ENCODE measurements at regions not wholly inside any gene's neighbourhood (a gene's known extent, or its start where the extent isn't known, plus 50 kb on each side); places are given as distances from the start of the nearest gene placed in this dataset.

DNA sequence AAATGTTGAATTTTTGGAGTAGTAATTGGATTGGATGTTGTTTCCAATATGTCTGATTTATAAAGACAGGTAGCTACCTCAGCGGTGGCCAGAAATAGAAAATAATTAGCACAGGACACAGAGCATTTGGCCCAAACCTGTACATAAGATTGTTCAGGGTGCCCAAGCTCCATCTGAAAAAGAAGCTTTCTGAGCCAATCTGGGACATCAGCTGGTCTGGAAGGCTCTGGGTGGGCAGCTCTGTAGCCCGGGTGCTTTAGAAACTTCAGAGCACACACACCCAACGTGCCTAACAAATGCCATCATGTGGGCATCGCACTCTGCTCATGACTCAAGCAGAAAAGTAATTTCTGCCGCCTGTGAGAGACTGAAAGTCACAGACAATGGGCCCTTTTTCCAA is 460.7 kb downstream of the ICE1 start:
- POLR2A ChIA-PET (ENCODE audit: partially characterized antibody): interaction anchor here (0.6 kb wide), 2 partner anchors 479 to 593 kb away, joined by 3 read pairs; no protein-coding TSS in a partner anchor
- H2BK20ac ChIP-seq (ENCODE audit: low read length): no peak overlapping the region
- 94% methylated on average over 5 of the region's 5 CpGs; no CpG with 5 or more reads in 1 of the 2 experiments for WGBS, 2 experiments (ENCODE audit: extremely low coverage in 1 of 2, insufficient coverage in 1 of 2, insufficient read length in 1 of 2, insufficient replicate concordance in 2 of 2, low coverage in 1 of 2, low lambda C conversion rate in 2 of 2, missing lambda C conversion rate in 1 of 2)

More for the DNA sequence above, 460.7 kb downstream of the ICE1 start:
- DNase-seq (ENCODE audit: low read depth in 1 of 2, low spot score in 2 of 2) (no peak), FAIRE-seq (no peak)
- Histone ChIP-seq H3K27ac (ENCODE audit: low read depth, low read length) (no peak overlapping the region), H2BK15ac (ENCODE audit: low read length) (no peak overlapping the region), H3K4me3 (ENCODE audit: extremely low read depth in 1 of 4, insufficient read depth in 2 of 4, low read depth in 3 of 4, low read length in 4 of 4) (no peak overlapping the region), H3K36me3 (ENCODE audit: control insufficient read depth in 2 of 4, insufficient read depth in 4 of 4, low read length in 3 of 4) (no peaks in the 10 kb centered on the region), H3K23me2 (ENCODE audit: low read depth, low read length) (no peaks in the 10 kb centered on the region), H4K91ac (replicated peaks; ENCODE audit: insufficient read length, low read length) (no peak overlapping the region), H2AK5ac (ENCODE audit: low read depth, low read length) (no peak overlapping the region), H3K4ac (replicated peaks; ENCODE audit: insufficient read length, low read depth, low read length) (no peak overlapping the region), H3K18ac (ENCODE audit: extremely low read depth, low read length) (no peak overlapping the region), H4K8ac (ENCODE audit: extremely low read depth, insufficient read depth, low read length) (no peak overlapping the region), H3K9ac (replicated peaks in 1 of 4; ENCODE audit: extremely low read depth in 1 of 4, low read depth in 3 of 4, low read length in 3 of 4) (no peak overlapping the region), H3K9me3 (ENCODE audit: insufficient read depth in 2 of 2, low read depth in 1 of 2, low read length in 1 of 2) (no peaks in the 10 kb centered on the region), H3K27me3 (replicated peaks in 1 of 4; ENCODE audit: control insufficient read depth in 3 of 4, extremely low read depth in 1 of 4, insufficient read depth in 3 of 4, low read length in 3 of 4) (peaks cover 0 to 5% (median 0%) of the 10 kb centered on the region in 4 experiments; a peak in 1 of 7 replicates), H4K20me1 (replicated peaks in 1 of 2; ENCODE audit: control insufficient read depth in 1 of 2, insufficient read depth in 2 of 2, low read length in 2 of 2) (no peaks in the 10 kb centered on the region), H3K14ac (ENCODE audit: insufficient read length) (no peak overlapping the region), H2AFZ (ENCODE audit: low read length) (no peak overlapping the region), H2BK5ac (ENCODE audit: low read depth, low read length) (no peak overlapping the region), H2BK120ac (replicated peaks; ENCODE audit: low read depth, low read length) (no peak overlapping the region), H3K23ac (ENCODE audit: insufficient read length) (no peak overlapping the region), H3K56ac (replicated peaks; ENCODE audit: insufficient read length, low read depth, low read length) (no peak overlapping the region), H3K4me1 (replicated peaks in 1 of 4; ENCODE audit: control insufficient read depth in 3 of 4, insufficient read depth in 4 of 4, low read length in 3 of 4) (peaks cover 0 to 3% (median 0%) of the 10 kb centered on the region in 4 experiments; a peak in 1 of 7 replicates), H3K79me1 (ENCODE audit: low read depth, low read length) (no peaks in the 10 kb centered on the region), H3K4me2 (ENCODE audit: insufficient read depth in 1 of 2, low read depth in 2 of 2, low read length in 2 of 2) (no peak overlapping the region), H3K79me2 (ENCODE audit: control insufficient read depth in 1 of 2, insufficient read depth in 2 of 2, low read length in 2 of 2) (no peaks in the 10 kb centered on the region), H4K5ac (ENCODE audit: insufficient read length, low read depth, low read length) (no peak overlapping the region), H2BK12ac (ENCODE audit: low read depth, low read length) (no peak overlapping the region)
- TF ChIP-seq CEBPB (IDR thresholded peaks at IDR 0.05; ENCODE audit: low read depth, low read length) (no peak), RXRA (IDR thresholded peaks at IDR 0.05; ENCODE audit: insufficient read depth, low read depth, low read length) (no peak), CREB1 (IDR thresholded peaks at IDR 0.05) (no peak), ASH2L (IDR thresholded peaks at IDR 0.05; ENCODE audit: low read length) (no peak), CTBP2 (IDR thresholded peaks at IDR 0.05; ENCODE audit: borderline replicate concordance, insufficient read depth, insufficient read length, low read length) (no peak), CHD2 (IDR thresholded peaks at IDR 0.05; ENCODE audit: low read length) (no peak), SIRT6 (IDR thresholded peaks at IDR 0.05; ENCODE audit: low read length) (no peak), GTF2F1 (IDR thresholded peaks at IDR 0.05; ENCODE audit: borderline replicate concordance, low read depth, low read length) (no peak)
- TF ChIP-seq, protein P1, sequence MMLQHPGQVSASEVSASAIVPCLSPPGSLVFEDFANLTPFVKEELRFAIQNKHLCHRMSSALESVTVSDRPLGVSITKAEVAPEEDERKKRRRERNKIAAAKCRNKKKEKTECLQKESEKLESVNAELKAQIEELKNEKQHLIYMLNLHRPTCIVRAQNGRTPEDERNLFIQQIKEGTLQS (IDR thresholded peaks at IDR 0.05; ENCODE audit: insufficient read depth, low read depth, low read length): no peak
- CTCF ChIA-PET (ENCODE audit: partially characterized antibody): interaction anchor here (0.9 to 6.3 kb wide), 5 partner anchors 154 to 551 kb away, joined by 3 to 42 read pairs (median 7); no protein-coding TSS in a partner anchor

Measured in H1 (cell line).